HAP-1 (cell line): ENCODE measurements at regions not wholly inside any gene's neighbourhood (a gene's known extent, or its start where the extent isn't known, plus 50 kb on each side); places are given as distances from the start of the nearest gene placed in this dataset.

Source experiments
- DNase-seq, 2 experiments: peaks; one replicate each; pipeline ENCODE4 v3.0.0-alpha.2; 2016 to 2020; ENCODE audit warnings: low spot score in 2 of 2
- H3K27me3 ChIP-seq: fragments of 250-450 bp; sonication (Bioruptor Pico); 2 replicates; pipeline ENCODE4 v1.5.1; 2020; ENCODE audit warnings: low read depth, mild to moderate bottlenecking, moderate library complexity
- H3K36me3 ChIP-seq: fragments of 250-450 bp; sonication (Bioruptor Pico); replicated peaks from 2 replicates; pipeline ENCODE4 v1.5.1; 2020; ENCODE audit warnings: mild to moderate bottlenecking
- H3K4me1 ChIP-seq: fragments of 250-450 bp; sonication (Bioruptor Pico); 2 replicates; pipeline ENCODE4 v1.5.1; 2020; ENCODE audit warnings: mild to moderate bottlenecking
- H3K4me3 ChIP-seq: fragments of 250-450 bp; sonication (Bioruptor Pico); 2 replicates; pipeline ENCODE4 v1.5.1; 2020; ENCODE audit warnings: mild to moderate bottlenecking, moderate library complexity
- H3K9me3 ChIP-seq: fragments of 250-450 bp; sonication (Bioruptor Pico); 2 replicates; pipeline ENCODE4 v1.5.1; 2020; ENCODE audit warnings: mild to moderate bottlenecking, moderate library complexity
- in situ Hi-C: fragments of 300-500 bp; cut with MboI; formaldehyde crosslinking; loops from 3 replicates; pipeline ENCODE4 v1.14.3; 2020; ENCODE audit warnings: low sequenced_read_pairs, inconsistent platforms, mixed read lengths

DNA sequence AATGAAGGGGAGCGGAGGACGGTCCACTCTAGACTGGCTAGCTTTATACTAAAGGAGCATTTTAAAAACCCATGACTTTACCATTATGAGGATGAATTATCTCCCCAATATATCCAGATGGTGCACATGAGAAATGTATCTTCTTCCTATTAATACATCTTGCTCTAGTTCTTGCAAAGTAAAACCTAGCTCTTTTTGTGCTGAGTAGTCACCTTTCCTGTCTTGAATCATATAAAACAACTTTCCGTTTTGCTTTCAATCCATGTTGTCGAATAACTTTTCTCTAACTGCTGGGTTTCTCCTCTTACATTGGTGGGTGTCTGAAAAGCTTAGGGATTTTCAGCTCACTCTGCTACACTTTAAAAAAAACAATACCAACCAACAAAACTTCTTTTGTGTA lies 96.3 kb upstream of the TAC1 start:
- DNase-seq, result no peak
- Histone ChIP-seq H3K4me3 (no peak overlapping the region), H3K36me3 (no peaks in the 10 kb centered on the region), H3K9me3 (no peaks in the 10 kb centered on the region), H3K27me3 (no peaks in the 10 kb centered on the region), H3K4me1 (no peaks in the 10 kb centered on the region)
- in situ Hi-C loops, result no loop called here

DNA sequence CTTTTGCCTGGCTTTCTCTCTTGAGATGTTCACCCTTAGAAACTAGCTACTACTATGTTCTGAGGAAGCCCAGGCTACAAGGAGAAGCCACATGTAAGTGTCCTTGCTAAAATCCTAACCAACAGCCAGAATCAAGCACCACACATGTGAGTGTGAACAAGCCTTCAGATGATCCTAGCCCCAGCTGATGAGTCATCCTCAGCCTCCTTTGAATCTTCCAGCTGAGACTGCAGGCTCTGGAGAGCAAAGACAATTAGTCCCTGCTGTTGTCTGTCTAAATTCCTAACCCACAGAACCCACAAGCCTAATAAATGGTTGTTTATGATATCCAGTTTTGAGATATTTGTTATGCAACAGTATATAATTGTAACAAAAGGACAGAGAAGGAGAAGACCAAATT lies 92.8 kb upstream of the TAC1 start:
- no peaks in the 10 kb centered on the region for H3K27me3 ChIP-seq
- no peaks in the 10 kb centered on the region for H3K36me3 ChIP-seq
- no peaks in the 10 kb centered on the region for H3K4me1 ChIP-seq
- DNase-seq, result no peak
- no peak overlapping the region for H3K4me3 ChIP-seq
- no peaks in the 10 kb centered on the region for H3K9me3 ChIP-seq
- in situ Hi-C loops, result no loop called here

GRCh38 chr7:97659363-97660045 lies 72.4 kb upstream of the TAC1 start:
- no peaks in the 10 kb centered on the region for H3K36me3 ChIP-seq
- no peak overlapping the region for H3K4me3 ChIP-seq
- H3K4me1 ChIP-seq, result no peaks in the 10 kb centered on the region
- in situ Hi-C loops, result no loop called here
- no peaks in the 10 kb centered on the region for H3K9me3 ChIP-seq
- no peak for DNase-seq
- 0 out of 2 replicates have a peak, but pooled peaks cover 13% of the 10 kb centered on the region for H3K27me3 ChIP-seq

DNA sequence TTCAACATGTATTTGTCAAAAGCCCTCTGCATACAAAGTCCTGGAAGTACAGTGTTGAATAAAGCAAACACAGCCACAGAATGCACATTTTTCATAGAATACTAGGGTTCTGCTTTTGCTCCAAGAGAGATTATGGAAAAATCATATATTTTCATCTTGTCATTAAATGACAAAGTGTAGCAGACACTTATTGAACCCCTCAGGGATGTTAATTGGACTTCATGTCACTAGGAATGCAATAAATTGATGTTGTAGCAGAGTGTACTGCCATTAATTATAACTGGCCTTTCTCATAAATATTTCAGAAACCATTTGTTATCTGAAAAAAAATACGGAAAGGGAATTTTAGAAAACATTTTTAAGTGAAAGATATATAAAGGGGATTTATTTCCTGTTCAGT lies 64.5 kb upstream of the TAC1 start:
- Histone ChIP-seq H3K27me3 (peaks cover 11% of the 10 kb centered on the region), H3K36me3 (no peaks in the 10 kb centered on the region), H3K9me3 (no peaks in the 10 kb centered on the region), H3K4me1 (no peaks in the 10 kb centered on the region), H3K4me3 (no peak overlapping the region)
- in situ Hi-C loops, result no loop called here
- no peak for DNase-seq

DNA sequence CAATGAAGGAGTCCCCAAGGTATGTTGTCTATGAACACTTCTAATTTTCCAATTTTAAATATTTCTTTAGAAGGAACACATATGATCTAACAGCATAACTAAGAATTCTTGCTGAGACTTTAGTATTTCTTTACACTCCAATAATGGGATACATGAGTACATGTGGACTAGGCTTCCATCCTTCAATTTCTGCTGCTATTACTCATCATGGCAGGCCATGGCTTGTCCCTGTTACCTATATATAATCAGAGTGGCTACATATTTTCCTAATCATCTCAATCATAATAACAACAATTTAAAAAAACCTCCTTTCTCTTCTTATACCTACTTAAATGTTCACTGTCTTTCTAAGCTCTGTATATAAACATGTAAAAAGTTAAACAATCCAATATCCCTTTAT lies 60.3 kb upstream of the TAC1 start:
- H3K36me3 ChIP-seq, result no peaks in the 10 kb centered on the region
- DNase-seq, result no peak
- peaks cover 9% of the 10 kb centered on the region for H3K27me3 ChIP-seq
- no peaks in the 10 kb centered on the region for H3K9me3 ChIP-seq
- in situ Hi-C loops, result no loop called here
- H3K4me1 ChIP-seq, result no peaks in the 10 kb centered on the region
- H3K4me3 ChIP-seq, result no peak overlapping the region

- no peak for DNase-seq
- no peaks in the 10 kb centered on the region for H3K4me1 ChIP-seq
- no peaks in the 10 kb centered on the region for H3K27me3 ChIP-seq
- no peak overlapping the region for H3K4me3 ChIP-seq
- in situ Hi-C loops, result no loop called here
- H3K36me3 ChIP-seq, result no peaks in the 10 kb centered on the region
- H3K9me3 ChIP-seq, result no peaks in the 10 kb centered on the region
Measured at GRCh38 chr7:97680622-97681021, 51.3 kb upstream of the TAC1 start.
